K562 (cell line): ENCODE measurements at regions not wholly inside any gene's neighbourhood (a gene's known extent, or its start where the extent isn't known, plus 50 kb on each side); places are given as distances from the start of the nearest gene placed in this dataset.

Experiments used
- ATAC-seq: fragments of 200-7000 bp; cut with Tn5 transposase; 3 replicates; pipeline ENCODE4 v1.9.1; 2020; ENCODE audit warnings: moderate library complexity
- BruUV-seq: library from RNA; stranded (reverse); fragments of 400-500 nt; replicated peaks from 2 replicates; lab custom pipeline; 2021; lab: Mats Ljungman, UMichigan
- CTCF ChIA-PET: fragments of 300-600 bp; formaldehyde crosslinking; extraction: SDS; loops from one replicate; lab custom pipeline; 2021; ENCODE audit warnings: low intra/inter-chr PET ratio; lab: Yijun Ruan, JAX
- POLR2A ChIA-PET: fragments of 300-600, 350-650 bp; sonication (Branson Sonifier 250); formaldehyde crosslinking; extraction: SDS; loops from one replicate; lab custom pipeline; 2021; ENCODE audit warnings: antibody characterized with exemption, inconsistent platforms; lab: Yijun Ruan, JAX
- DNase-seq, 4 experiments: peaks; one replicate each; pipeline versions ENCODE4 v3.0.0 to v3.0.0-alpha.2; 2011 to 2018; ENCODE audit warnings: low spot score in 3 of 4, mixed read lengths in 3 of 4; ENCODE audit errors: extremely low read depth in 1 of 4
- FAIRE-seq: peaks from 2 replicates; lab custom pipeline; 2011; peaks lifted over from hg19 to GRCh38; lab: Jason Lieb, UNC
- H2AFZ ChIP-seq: 2 replicates; pipeline ENCODE4 v1.6.0; 2011; ENCODE audit warnings: low read depth, low read length, control low read depth, inconsistent platforms
- H3K27ac ChIP-seq: fragments of 200-600 bp; 3 replicates; pipeline ENCODE4 v1.8.0; 2011; ENCODE audit warnings: low read depth, mild to moderate bottlenecking, control low read depth, inconsistent platforms, low read length, moderate library complexity, mixed read lengths; ENCODE audit errors: extremely low read depth
- H3K27me3 ChIP-seq, 2 experiments: fragments of 300-600 bp in 1 of 2; 2 replicates in 1 of 2; 3 replicates in 1 of 2; pipeline versions ENCODE4 v1.6.0 to v1.8.0; 2011; ENCODE audit warnings: inconsistent platforms in 2 of 2, low read length in 2 of 2, mild to moderate bottlenecking in 1 of 2, mixed read lengths in 1 of 2, moderate library complexity in 1 of 2; ENCODE audit not compliant: control insufficient read depth in 2 of 2, insufficient read depth in 2 of 2
- H3K36me3 ChIP-seq: fragments of 300-600 bp; 3 replicates; pipeline ENCODE4 v1.8.0; 2011; ENCODE audit warnings: mild to moderate bottlenecking, low read length, inconsistent platforms; ENCODE audit not compliant: control insufficient read depth, insufficient read depth
- H3K4me1 ChIP-seq, 2 experiments: fragments of 200-600 bp in 1 of 2; replicated peaks in 1 of 2; 2 replicates in 1 of 2; 3 replicates in 1 of 2; pipeline versions ENCODE4 v1.5.1 to v1.8.0; 2011; ENCODE audit warnings: inconsistent platforms in 2 of 2, low read length in 2 of 2, mild to moderate bottlenecking in 1 of 2, mixed read lengths in 1 of 2, moderate library complexity in 1 of 2; ENCODE audit not compliant: control insufficient read depth in 2 of 2, insufficient read depth in 2 of 2
- H3K4me2 ChIP-seq: 2 replicates; pipeline ENCODE4 v1.6.1; 2011; ENCODE audit warnings: low read length, control low read depth, inconsistent platforms, mixed read lengths; ENCODE audit not compliant: insufficient read depth
- H3K4me3 ChIP-seq: fragments of 200-600 bp; sonication (generic), shearing (Covaris generic); 2 replicates; pipeline ENCODE4 v1.5.1; 2016; ENCODE audit warnings: control low read depth, inconsistent platforms
- H3K79me2 ChIP-seq: fragments of 200-600 bp; 3 replicates; pipeline ENCODE4 v1.8.0; 2011; ENCODE audit warnings: low read length, inconsistent platforms; ENCODE audit not compliant: control insufficient read depth, insufficient read depth
- H3K9ac ChIP-seq, 2 experiments: 2 replicates each; pipeline versions ENCODE4 v1.6.0 to v1.6.1; 2011; ENCODE audit warnings: low read depth in 2 of 2, low read length in 2 of 2, control low read depth in 1 of 2, inconsistent platforms in 1 of 2, mild to moderate bottlenecking in 1 of 2, mixed read lengths in 1 of 2; ENCODE audit not compliant: insufficient read depth in 1 of 2
- H3K9me1 ChIP-seq: one replicate; pipeline ENCODE4 v1.6.0; 2011; ENCODE audit warnings: inconsistent platforms, mild to moderate bottlenecking, low read length, moderate library complexity; ENCODE audit not compliant: control insufficient read depth, insufficient read depth
- H3K9me3 ChIP-seq: replicated peaks from 2 replicates; pipeline ENCODE4 v1.5.1; 2011; ENCODE audit warnings: low read depth, low read length, inconsistent platforms; ENCODE audit not compliant: control insufficient read depth, insufficient read depth
- H4K20me1 ChIP-seq: replicated peaks from 2 replicates; pipeline ENCODE4 v1.6.1; 2011; ENCODE audit warnings: low read length, inconsistent platforms, mixed read lengths; ENCODE audit not compliant: control insufficient read depth, insufficient read depth
- FOXO4 ChIP-seq: fragments of 450-650 bp; formaldehyde crosslinking; IDR thresholded peaks from 2 replicates; pipeline ENCODE4 v1.4.0; 2020; ENCODE audit warnings: mild to moderate bottlenecking, moderate library complexity
- MCM2 ChIP-seq: fragments of 450-650 bp; IDR thresholded peaks from 2 replicates; pipeline ENCODE4 v1.6.1; 2017; ENCODE audit warnings: low read depth, mild to moderate bottlenecking
- MTF1 ChIP-seq: fragments of 250-450 bp; sonication (Bioruptor Pico); IDR thresholded peaks from 2 replicates; pipeline ENCODE4 v1.9.0; 2021; ENCODE audit warnings: moderate library complexity, mild to moderate bottlenecking, inconsistent platforms, borderline replicate concordance
- NR3C1 ChIP-seq: sonication (generic); formaldehyde crosslinking; IDR thresholded peaks from 2 replicates; pipeline ENCODE4 v1.8.1; 2022; ENCODE audit warnings: missing genetic modification reagents
- TOE1 ChIP-seq, 2 experiments: fragments of 450-650 bp in 1 of 2; sonication (generic) in 1 of 2; formaldehyde crosslinking in 1 of 2; IDR thresholded peaks; 2 replicates each; pipeline versions ENCODE4 v1.7.1 to v1.8.0; 2016 to 2022; ENCODE audit warnings: borderline replicate concordance in 2 of 2, mild to moderate bottlenecking in 2 of 2, antibody characterized with exemption in 1 of 2, inconsistent platforms in 1 of 2, low read depth in 1 of 2, missing genetic modification reagents in 1 of 2, moderate library complexity in 1 of 2
- XRCC3 ChIP-seq: fragments of 450-650 bp; IDR thresholded peaks from 2 replicates; pipeline ENCODE4 v1.6.1; 2017; ENCODE audit warnings: mild to moderate bottlenecking, moderate library complexity
- ZNF184 ChIP-seq: sonication (generic); formaldehyde crosslinking; IDR thresholded peaks from 2 replicates; pipeline ENCODE4 v1.5.0; 2020; ENCODE audit warnings: missing genetic modification reagents
- WGBS: fragments of 100-300 bp; shearing (Covaris generic); methylation state at CpG from one replicate; pipeline ENCODE4 v1.1.6; 2016; ENCODE audit warnings: low coverage, mixed read lengths; ENCODE audit not compliant: insufficient coverage; ENCODE audit errors: missing lambda C conversion rate; 5-methylcytosine and 5-hydroxymethylcytosine counted together
- in situ Hi-C: fragments of 300-500 bp; cut with MboI; formaldehyde crosslinking; loops from 4 replicates; pipeline ENCODE4 v1.15.0; 2018; ENCODE audit warnings: inconsistent platforms, mixed read lengths
- intact Hi-C: fragments of 100-400 bp; cut with micrococcal nuclease; formaldehyde crosslinking; loops from 2 replicates; pipeline ENCODE4 v1.14.2; 2022

GRCh38 chr10:89894051-89894450, 192.7 kb downstream of the KIF20B start:
- intact Hi-C loops (no loop called here), in situ Hi-C loops (no loop called here)
- Histone ChIP-seq H3K27ac (no peak overlapping the region), H3K27me3 (no peaks in the 10 kb centered on the region), H3K9ac (no peak overlapping the region), H3K9me3 (no peaks in the 10 kb centered on the region), H3K36me3 (no peaks in the 10 kb centered on the region), H3K4me3 (no peak overlapping the region), H3K79me2 (no peaks in the 10 kb centered on the region), H2AFZ (no peak overlapping the region), H4K20me1 (no peaks in the 10 kb centered on the region), H3K4me2 (no peak overlapping the region), H3K9me1 (no peaks in the 10 kb centered on the region), H3K4me1 (no peaks in the 10 kb centered on the region)
- BruUV-seq: no TSS peak
- TF ChIP-seq FOXO4 (no peak), NR3C1 (CRISPR knock-in tag) (no peak), TOE1 (IDR thresholded peaks at IDR 0.05; ENCODE audit: borderline replicate concordance) (no peak), TOE1 (CRISPR knock-in tag; IDR thresholded peaks at IDR 0.05; ENCODE audit: borderline replicate concordance, low read depth) (no peak), MCM2 (no peak), MTF1 (no peak), ZNF184 (CRISPR knock-in tag) (no peak), XRCC3 (no peak)
- FAIRE-seq: no peak
- no peak for DNase-seq
- POLR2A ChIA-PET: no interaction called here
- CTCF ChIA-PET: no interaction called here
- 10% methylated on average over 1 of the region's 1 CpG for WGBS
- ATAC-seq: no peak
